Thoracic aorta (tissue), 2 donors: ENCODE measurements at regions not wholly inside any gene's neighbourhood (a gene's known extent, or its start where the extent isn't known, plus 50 kb on each side); places are given as distances from the start of the nearest gene placed in this dataset.

Source experiments
- ATAC-seq: fragments of 150-250 bp; one replicate; pipeline ENCODE4 v1.8.0; 2017; ENCODE audit warnings: low read depth; ENCODE audit not compliant: insufficient number of reproducible peaks, low FRiP score
- DNase-seq: peaks from one replicate; pipeline ENCODE4 v3.0.0-alpha.2; 2020; ENCODE audit warnings: low spot score
- H3K27ac ChIP-seq, 2 donors: fragments of 200-600 bp; sonication (generic); 1 replicate in 1 of 2; 2 replicates in 1 of 2; pipeline ENCODE4 v1.5.1; 2016; ENCODE audit warnings: mild to moderate bottlenecking in 2 of 2, moderate library complexity in 2 of 2
- H3K27me3 ChIP-seq: fragments of 200-600 bp; sonication (generic); replicated peaks from 2 replicates; pipeline ENCODE4 v1.6.0; 2016; ENCODE audit warnings: mild to moderate bottlenecking; ENCODE audit not compliant: insufficient read depth
- H3K36me3 ChIP-seq: fragments of 200-600 bp; sonication (generic); one replicate; pipeline ENCODE4 v1.5.1; 2016
- H3K4me1 ChIP-seq, 2 donors: fragments of 200-600 bp; sonication (generic); 1 replicate in 1 of 2; 2 replicates in 1 of 2; pipeline versions ENCODE4 v1.5.1 to v1.6.0; 2016; ENCODE audit warnings: low read depth in 2 of 2, mild to moderate bottlenecking in 1 of 2; ENCODE audit not compliant: control insufficient read depth in 1 of 2
- H3K4me3 ChIP-seq: fragments of 200-600 bp; sonication (generic); 2 replicates; pipeline ENCODE4 v1.5.1; 2016; ENCODE audit warnings: mild to moderate bottlenecking
- H3K9me3 ChIP-seq: fragments of 200-600 bp; sonication (generic); 2 replicates; pipeline ENCODE4 v1.5.1; 2016
- CTCF ChIP-seq: fragments of 200-600 bp; sonication (generic); IDR thresholded peaks from one replicate; pipeline ENCODE4 v1.5.1; 2019; ENCODE audit warnings: antibody characterized with exemption

- Histone ChIP-seq H3K4me1 (no peaks in the 10 kb centered on the region), H3K9me3 (no peaks in the 10 kb centered on the region), H3K27me3 (no peaks in the 10 kb centered on the region), H3K36me3 (no peaks in the 10 kb centered on the region), H3K4me3 (no peak overlapping the region), H3K27ac (no peak overlapping the region)
- TF ChIP-seq CTCF = no peak
- DNase-seq (no peak), ATAC-seq (no peak)
Measured at GRCh38 chr1:29949676-29950075, 713.4 kb downstream of the PTPRU start.

- ATAC-seq = no peak
- H3K4me1 ChIP-seq = no peaks in the 10 kb centered on the region
- H3K9me3 ChIP-seq = no peaks in the 10 kb centered on the region
Measured at GRCh38 chr1:29948581-29948980, 712.3 kb downstream of the PTPRU start.

GRCh38 chr1:29946057-29946456 lies 709.7 kb downstream of the PTPRU start:
- TF ChIP-seq CTCF = no peak
- no peaks in the 10 kb centered on the region for H3K4me1 ChIP-seq
- ATAC-seq (no peak), DNase-seq (no peak)
- no peaks in the 10 kb centered on the region for H3K9me3 ChIP-seq
- no peaks in the 10 kb centered on the region for H3K27me3 ChIP-seq
- no peak overlapping the region for H3K4me3 ChIP-seq
- H3K27ac ChIP-seq = no peak overlapping the region
- no peaks in the 10 kb centered on the region for H3K36me3 ChIP-seq

More at GRCh38 chr1:29948581-29948980, 712.3 kb downstream of the PTPRU start:
- TF ChIP-seq CTCF = no peak
- DNase-seq = no peak
- Histone ChIP-seq H3K27me3 (no peaks in the 10 kb centered on the region), H3K4me3 (no peak overlapping the region), H3K27ac (no peak overlapping the region), H3K36me3 (no peaks in the 10 kb centered on the region)

- ATAC-seq = no peak
- DNase-seq = no peak
- Histone ChIP-seq H3K4me1 (no peaks in the 10 kb centered on the region), H3K27ac (no peak overlapping the region), H3K4me3 (no peak overlapping the region), H3K27me3 (no peaks in the 10 kb centered on the region), H3K36me3 (no peaks in the 10 kb centered on the region), H3K9me3 (no peaks in the 10 kb centered on the region)
- no peak for TF ChIP-seq CTCF
Measured at GRCh38 chr1:29945426-29945825, 709.1 kb downstream of the PTPRU start.

- no peak overlapping the region for H3K4me3 ChIP-seq
- H3K27ac ChIP-seq = no peak overlapping the region
- no peaks in the 10 kb centered on the region for H3K27me3 ChIP-seq
- DNase-seq = no peak
- no peak for TF ChIP-seq CTCF
- no peak for ATAC-seq
- no peaks in the 10 kb centered on the region for H3K9me3 ChIP-seq
- H3K36me3 ChIP-seq = no peaks in the 10 kb centered on the region
- no peaks in the 10 kb centered on the region for H3K4me1 ChIP-seq
Measured at GRCh38 chr1:29944253-29944905, 708.1 kb downstream of the PTPRU start.
